ENCODE measurements at regions not wholly inside any gene's neighbourhood (a gene's known extent, or its start where the extent isn't known, plus 50 kb on each side); places are given as distances from the start of the nearest gene placed in this dataset.
"Not testable (repeated sequence)": the region's sequence is repeated elsewhere in the genome, so short reads cannot be mapped to it uniquely, and the experiment has no call there.

GRCh38 chrX:19237901-19238300 lies 105.8 kb upstream of the PDHA1 start (continued):
- TF ChIP-seq ZNF462 (CRISPR knock-in tag; IDR thresholded peaks at IDR 0.05) (no peak), ZNF331 (CRISPR knock-in tag; IDR thresholded peaks at IDR 0.05; ENCODE audit: low read depth) (no peak), NANOG (IDR thresholded peaks at IDR 0.05; ENCODE audit: borderline replicate concordance) (no peak)
- TF ChIP-seq, protein P1, sequence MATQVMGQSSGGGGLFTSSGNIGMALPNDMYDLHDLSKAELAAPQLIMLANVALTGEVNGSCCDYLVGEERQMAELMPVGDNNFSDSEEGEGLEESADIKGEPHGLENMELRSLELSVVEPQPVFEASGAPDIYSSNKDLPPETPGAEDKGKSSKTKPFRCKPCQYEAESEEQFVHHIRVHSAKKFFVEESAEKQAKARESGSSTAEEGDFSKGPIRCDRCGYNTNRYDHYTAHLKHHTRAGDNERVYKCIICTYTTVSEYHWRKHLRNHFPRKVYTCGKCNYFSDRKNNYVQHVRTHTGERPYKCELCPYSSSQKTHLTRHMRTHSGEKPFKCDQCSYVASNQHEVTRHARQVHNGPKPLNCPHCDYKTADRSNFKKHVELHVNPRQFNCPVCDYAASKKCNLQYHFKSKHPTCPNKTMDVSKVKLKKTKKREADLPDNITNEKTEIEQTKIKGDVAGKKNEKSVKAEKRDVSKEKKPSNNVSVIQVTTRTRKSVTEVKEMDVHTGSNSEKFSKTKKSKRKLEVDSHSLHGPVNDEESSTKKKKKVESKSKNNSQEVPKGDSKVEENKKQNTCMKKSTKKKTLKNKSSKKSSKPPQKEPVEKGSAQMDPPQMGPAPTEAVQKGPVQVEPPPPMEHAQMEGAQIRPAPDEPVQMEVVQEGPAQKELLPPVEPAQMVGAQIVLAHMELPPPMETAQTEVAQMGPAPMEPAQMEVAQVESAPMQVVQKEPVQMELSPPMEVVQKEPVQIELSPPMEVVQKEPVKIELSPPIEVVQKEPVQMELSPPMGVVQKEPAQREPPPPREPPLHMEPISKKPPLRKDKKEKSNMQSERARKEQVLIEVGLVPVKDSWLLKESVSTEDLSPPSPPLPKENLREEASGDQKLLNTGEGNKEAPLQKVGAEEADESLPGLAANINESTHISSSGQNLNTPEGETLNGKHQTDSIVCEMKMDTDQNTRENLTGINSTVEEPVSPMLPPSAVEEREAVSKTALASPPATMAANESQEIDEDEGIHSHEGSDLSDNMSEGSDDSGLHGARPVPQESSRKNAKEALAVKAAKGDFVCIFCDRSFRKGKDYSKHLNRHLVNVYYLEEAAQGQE (IDR thresholded peaks at IDR 0.05; ENCODE audit: unreplicated experiment), result no peak

DNA sequence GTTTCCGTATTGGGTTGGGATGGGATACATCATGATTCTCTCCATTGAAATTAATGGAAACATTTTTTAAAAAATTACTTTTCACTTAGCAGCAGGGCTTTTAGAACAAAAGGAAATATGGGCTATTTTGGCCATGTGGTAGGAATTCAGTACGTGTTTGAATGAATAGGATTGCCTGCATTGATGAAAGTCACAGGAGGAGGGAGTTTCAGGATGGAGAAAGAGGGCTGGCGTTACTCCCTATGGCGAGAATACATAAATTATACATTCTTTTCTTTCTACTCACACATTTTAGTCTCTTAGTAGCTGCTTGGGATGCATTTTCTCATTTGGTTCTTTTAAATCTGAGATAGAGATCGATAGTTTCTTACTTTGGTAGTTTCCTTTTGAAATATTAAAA lies 100.3 kb upstream of the PDHA1 start:
- Histone ChIP-seq H3K4me2 (no peak overlapping the region), H3K36me3 (ENCODE audit: insufficient read depth) (no peaks in the 10 kb centered on the region), H3K9me2 (ENCODE audit: insufficient read depth) (no peaks in the 10 kb centered on the region), H3K4me3 (no peak overlapping the region), H4K20me1 (replicated peaks; ENCODE audit: insufficient read depth) (no peaks in the 10 kb centered on the region), H3F3A (replicated peaks; ENCODE audit: low read depth) (no peaks in the 10 kb centered on the region), H3K4me1 (ENCODE audit: insufficient read depth) (no peaks in the 10 kb centered on the region), H2AFZ (no peak overlapping the region), H3K79me2 (replicated peaks; ENCODE audit: insufficient read depth) (no peaks in the 10 kb centered on the region), H3K27me3 (ENCODE audit: insufficient read depth) (no peaks in the 10 kb centered on the region), H3K27ac (ENCODE audit: low read depth) (no peak overlapping the region)
- Mint-ChIP-seq H3K27ac (no peak overlapping the region), H3K4me1 (no peaks in the 10 kb centered on the region), H3K4me3 (no peak overlapping the region), H3K27me3 (ENCODE audit: insufficient read depth, low read depth, poor library complexity) (peaks cover 6% of the 10 kb centered on the region), H3K9me3 (peaks cover 30% of the 10 kb centered on the region), H3K36me3 (ENCODE audit: low read depth) (peaks cover 24% of the 10 kb centered on the region; the same call in 2 of the 3 replicates)
- TF ChIP-seq JUNB (IDR thresholded peaks at IDR 0.05; ENCODE audit: unreplicated experiment) (no peak), ZNF331 (CRISPR knock-in tag; IDR thresholded peaks at IDR 0.05; ENCODE audit: low read depth) (no peak)
- DNase-seq (ENCODE audit: low spot score) (no peak), ATAC-seq (no peak)

GRCh38 chrX:19244921-19245320 lies 98.8 kb upstream of the PDHA1 start:
- not testable (repeated sequence) for DNase-seq (ENCODE audit: low spot score); H3K4me1 ChIP-seq (ENCODE audit: insufficient read depth)

More at GRCh38 chrX:19244921-19245320, 98.8 kb upstream of the PDHA1 start:
- H3K79me2 ChIP-seq (replicated peaks; ENCODE audit: insufficient read depth); H4K20me1 ChIP-seq (replicated peaks; ENCODE audit: insufficient read depth); H3F3A ChIP-seq (replicated peaks; ENCODE audit: low read depth); H3K27me3 Mint-ChIP-seq (ENCODE audit: insufficient read depth, low read depth, poor library complexity); H3K4me2 ChIP-seq; H3K4me3 Mint-ChIP-seq; H3K36me3 ChIP-seq (ENCODE audit: insufficient read depth); H3K27ac Mint-ChIP-seq; ATAC-seq; H3K27ac ChIP-seq (ENCODE audit: low read depth); H2AFZ ChIP-seq; H3K27me3 ChIP-seq (ENCODE audit: insufficient read depth); H3K4me3 ChIP-seq; H3K4me1 Mint-ChIP-seq; H3K9me2 ChIP-seq (ENCODE audit: insufficient read depth): not testable (repeated sequence)
- Mint-ChIP-seq H3K36me3 (ENCODE audit: low read depth) (peaks cover 31% of the 10 kb centered on the region), H3K9me3 (peaks cover 37% of the 10 kb centered on the region)

Measured in GM23338 (cell line).